DND-41 (cell line): ENCODE measurements at regions not wholly inside any gene's neighbourhood (a gene's known extent, or its start where the extent isn't known, plus 50 kb on each side); places are given as distances from the start of the nearest gene placed in this dataset.
"Not testable (repeated sequence)": the region's sequence is repeated elsewhere in the genome, so short reads cannot be mapped to it uniquely, and the experiment has no call there.

ENCODE experiments used
- ATAC-seq: fragments of 200-7000 bp; cut with Tn5 transposase; 3 replicates; pipeline ENCODE4 v1.9.1; 2021; ENCODE audit warnings: low read depth; ENCODE audit not compliant: insufficient read depth
- DNase-seq: peaks from one replicate; pipeline ENCODE4 v3.0.0-alpha.2; 2020
- H2AFZ ChIP-seq: 2 replicates; pipeline ENCODE4 v1.6.0; 2012; ENCODE audit warnings: low read depth, low read length
- H3K27ac ChIP-seq: 2 replicates; pipeline ENCODE4 v1.5.1; 2012; ENCODE audit warnings: low read length, inconsistent platforms
- H3K27me3 ChIP-seq: fragments of 200-600 bp; sonication (generic); 2 replicates; pipeline ENCODE4 v1.6.0; 2012; ENCODE audit warnings: low read length, mild to moderate bottlenecking, inconsistent platforms; ENCODE audit not compliant: insufficient read depth, poor library complexity
- H3K36me3 ChIP-seq: 2 replicates; pipeline ENCODE4 v1.5.1; 2012; ENCODE audit warnings: low read length, inconsistent platforms; ENCODE audit not compliant: insufficient read depth
- H3K4me1 ChIP-seq: 2 replicates; pipeline ENCODE4 v1.5.1; 2012; ENCODE audit warnings: mild to moderate bottlenecking, low read length; ENCODE audit not compliant: insufficient read depth
- H3K4me2 ChIP-seq: 2 replicates; pipeline ENCODE4 v1.6.0; 2012; ENCODE audit warnings: mild to moderate bottlenecking, moderate library complexity, low read length, inconsistent platforms; ENCODE audit not compliant: insufficient read depth
- H3K4me3 ChIP-seq, 2 experiments: fragments of 200-600 bp in 1 of 2; shearing (Covaris generic) in 1 of 2; 2 replicates each; pipeline ENCODE4 v1.5.1; 2012 to 2016; ENCODE audit warnings: inconsistent platforms in 2 of 2, low read length in 2 of 2, mild to moderate bottlenecking in 2 of 2, low read depth in 1 of 2, moderate library complexity in 1 of 2
- H3K79me2 ChIP-seq: 2 replicates; pipeline ENCODE4 v1.6.0; 2012; ENCODE audit warnings: low read length, inconsistent platforms; ENCODE audit not compliant: insufficient read depth
- H3K9ac ChIP-seq: 2 replicates; pipeline ENCODE4 v1.6.0; 2012; ENCODE audit warnings: low read depth, mild to moderate bottlenecking, inconsistent platforms, low read length, moderate library complexity
- H3K9me3 ChIP-seq: 2 replicates; pipeline ENCODE4 v1.5.1; 2012; ENCODE audit warnings: low read length, moderate library complexity, mild to moderate bottlenecking, inconsistent platforms; ENCODE audit not compliant: insufficient read depth, severe bottlenecking
- H4K20me1 ChIP-seq: 2 replicates; pipeline ENCODE4 v1.6.0; 2012; ENCODE audit warnings: low read length; ENCODE audit not compliant: insufficient read depth
- EZH2 ChIP-seq: IDR thresholded peaks from 3 replicates; pipeline ENCODE4 v1.6.1; 2012; ENCODE audit warnings: borderline replicate concordance, low read depth, mild to moderate bottlenecking, moderate library complexity, low read length, inconsistent platforms; ENCODE audit not compliant: severe bottlenecking
- TF ChIP-seq, protein P1 (sequence below): IDR thresholded peaks from 2 replicates; pipeline ENCODE4 v1.5.1; 2012; ENCODE audit warnings: borderline replicate concordance, low read length, moderate library complexity, mild to moderate bottlenecking; ENCODE audit not compliant: poor library complexity, severe bottlenecking; ENCODE audit errors: extremely low read depth

DNA sequence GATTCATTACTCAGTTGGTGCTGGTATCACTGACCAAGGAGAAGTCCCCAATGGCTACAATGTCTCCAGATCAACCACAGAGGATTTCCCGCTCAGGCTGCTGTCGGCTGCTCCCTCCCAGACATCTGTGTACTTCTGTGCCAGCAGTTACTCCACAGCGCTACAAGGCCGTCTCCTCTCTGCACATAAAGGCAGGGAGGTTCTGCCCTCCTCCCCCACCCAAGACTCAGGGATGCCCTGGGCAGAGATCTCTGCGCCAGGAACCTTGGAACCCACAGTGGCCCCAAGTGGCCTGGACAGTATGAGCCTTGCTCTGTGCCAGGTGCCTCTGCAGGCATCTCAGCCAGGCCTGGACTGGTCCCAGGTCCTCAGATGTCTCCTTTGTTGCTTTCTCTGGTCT lies 193.4 kb upstream of the PRSS58 start:
- no peak overlapping the region for H3K4me2 ChIP-seq
- peak overlapping the region; percentile 65 for H3K27ac ChIP-seq
- peaks cover 55% of the 10 kb centered on the region for H3K4me1 ChIP-seq
- no peak for TF ChIP-seq EZH2
- TF ChIP-seq, protein P1, sequence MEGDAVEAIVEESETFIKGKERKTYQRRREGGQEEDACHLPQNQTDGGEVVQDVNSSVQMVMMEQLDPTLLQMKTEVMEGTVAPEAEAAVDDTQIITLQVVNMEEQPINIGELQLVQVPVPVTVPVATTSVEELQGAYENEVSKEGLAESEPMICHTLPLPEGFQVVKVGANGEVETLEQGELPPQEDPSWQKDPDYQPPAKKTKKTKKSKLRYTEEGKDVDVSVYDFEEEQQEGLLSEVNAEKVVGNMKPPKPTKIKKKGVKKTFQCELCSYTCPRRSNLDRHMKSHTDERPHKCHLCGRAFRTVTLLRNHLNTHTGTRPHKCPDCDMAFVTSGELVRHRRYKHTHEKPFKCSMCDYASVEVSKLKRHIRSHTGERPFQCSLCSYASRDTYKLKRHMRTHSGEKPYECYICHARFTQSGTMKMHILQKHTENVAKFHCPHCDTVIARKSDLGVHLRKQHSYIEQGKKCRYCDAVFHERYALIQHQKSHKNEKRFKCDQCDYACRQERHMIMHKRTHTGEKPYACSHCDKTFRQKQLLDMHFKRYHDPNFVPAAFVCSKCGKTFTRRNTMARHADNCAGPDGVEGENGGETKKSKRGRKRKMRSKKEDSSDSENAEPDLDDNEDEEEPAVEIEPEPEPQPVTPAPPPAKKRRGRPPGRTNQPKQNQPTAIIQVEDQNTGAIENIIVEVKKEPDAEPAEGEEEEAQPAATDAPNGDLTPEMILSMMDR: no peak
- peaks cover 21% of the 10 kb centered on the region for H3K79me2 ChIP-seq
- no peaks in the 10 kb centered on the region for H3K27me3 ChIP-seq
- no peaks in the 10 kb centered on the region; the same call in 1 of the 2 replicates for H3K36me3 ChIP-seq
- DNase-seq (no peak), ATAC-seq (0 out of 3 replicates have a peak, but pooled peaks have one; percentile 6)
- no peak overlapping the region for H3K4me3 ChIP-seq
- H2AFZ ChIP-seq: no peak overlapping the region
- no peaks in the 10 kb centered on the region for H4K20me1 ChIP-seq
- H3K9me3 ChIP-seq: no peaks in the 10 kb centered on the region
- H3K9ac ChIP-seq: no peak overlapping the region

DNA sequence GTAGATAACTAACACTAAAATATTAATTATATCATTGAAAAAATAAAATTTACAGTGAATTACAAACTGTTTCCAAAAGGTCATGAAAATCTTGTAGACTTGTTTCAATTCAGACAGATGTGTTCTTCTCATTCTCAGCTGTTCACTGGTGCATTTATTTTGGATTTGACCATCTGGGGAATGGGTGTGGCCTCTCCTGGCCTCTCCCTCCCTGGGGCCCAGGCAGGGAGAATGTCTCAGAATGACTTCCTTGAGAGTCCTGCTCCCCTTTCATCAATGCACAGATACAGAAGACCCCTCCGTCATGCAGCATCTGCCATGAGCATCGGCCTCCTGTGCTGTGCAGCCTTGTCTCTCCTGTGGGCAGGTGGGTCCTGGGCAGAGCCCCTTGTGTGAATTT lies 192.8 kb upstream of the PRSS58 start:
- no peak for ATAC-seq
- peak overlapping the region; percentile 50; the same call in 1 of the 2 replicates for H3K27ac ChIP-seq

DNA sequence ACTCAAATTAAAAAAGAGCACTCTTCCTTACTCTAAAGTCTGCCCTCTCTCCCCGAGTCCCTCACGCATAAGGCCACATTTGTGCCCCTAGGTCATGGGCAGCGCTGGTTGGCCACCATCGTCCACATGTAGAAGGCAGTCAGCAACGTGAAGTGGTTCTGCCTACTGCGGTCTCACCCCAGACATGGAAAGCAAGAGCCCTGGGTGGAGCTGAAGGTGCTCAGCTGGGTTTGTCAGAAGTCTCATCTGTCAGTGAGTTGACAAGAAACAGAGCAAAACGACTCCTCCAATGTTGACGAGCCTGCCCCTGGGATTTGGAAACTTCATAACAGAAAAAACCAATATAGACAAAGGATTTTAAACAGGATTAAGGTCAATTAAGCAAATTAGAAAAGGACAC lies 192.3 kb upstream of the PRSS58 start:
- H3K27ac ChIP-seq: no peak overlapping the region; the same call in 1 of the 2 replicates
- peaks cover 12% of the 10 kb centered on the region for H3K79me2 ChIP-seq
- no peak overlapping the region for H2AFZ ChIP-seq
- H4K20me1 ChIP-seq: no peaks in the 10 kb centered on the region
- ATAC-seq (no peak), DNase-seq (no peak)
- H3K9ac ChIP-seq: no peak overlapping the region
- H3K4me2 ChIP-seq: no peak overlapping the region
- H3K36me3 ChIP-seq: no peaks in the 10 kb centered on the region
- TF ChIP-seq EZH2: no peak
- TF ChIP-seq, protein P1: no peak
- H3K4me3 ChIP-seq: no peak overlapping the region
- no peaks in the 10 kb centered on the region for H3K9me3 ChIP-seq
- H3K4me1 ChIP-seq: peaks cover 55% of the 10 kb centered on the region
- no peaks in the 10 kb centered on the region for H3K27me3 ChIP-seq

More for the DNA sequence above, 192.8 kb upstream of the PRSS58 start:
- H4K20me1 ChIP-seq: no peaks in the 10 kb centered on the region
- peaks cover 55% of the 10 kb centered on the region for H3K4me1 ChIP-seq
- DNase-seq: no peak
- H3K36me3 ChIP-seq: no peaks in the 10 kb centered on the region; the same call in 1 of the 2 replicates
- peaks cover 16% of the 10 kb centered on the region for H3K79me2 ChIP-seq
- H3K9me3 ChIP-seq: no peaks in the 10 kb centered on the region
- no peaks in the 10 kb centered on the region for H3K27me3 ChIP-seq
- no peak for TF ChIP-seq EZH2
- TF ChIP-seq, protein P1: no peak
- H3K4me2 ChIP-seq: no peak overlapping the region
- H3K4me3 ChIP-seq: no peak overlapping the region
- no peak overlapping the region for H2AFZ ChIP-seq
- H3K9ac ChIP-seq: no peak overlapping the region

DNA sequence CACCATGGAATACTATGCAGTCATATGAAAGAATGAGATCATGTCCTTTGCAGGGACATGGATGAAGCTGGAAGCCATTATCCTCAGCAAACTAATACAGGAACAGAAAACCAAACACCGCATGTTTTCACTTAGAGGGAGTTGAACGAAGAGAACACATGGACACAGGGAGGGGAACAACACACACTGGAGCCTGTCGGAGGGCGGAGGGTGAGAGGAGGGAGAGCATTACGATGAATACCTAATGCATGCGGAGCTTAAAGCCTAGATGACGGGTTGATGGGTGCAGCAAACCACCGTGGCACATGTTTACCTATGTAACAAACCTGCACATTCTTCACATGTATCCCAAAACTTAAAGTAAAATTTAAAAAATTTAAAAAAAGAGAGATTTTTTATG lies 191.0 kb upstream of the PRSS58 start:
- H3K36me3 ChIP-seq, H3K9ac ChIP-seq, H3K27ac ChIP-seq, H4K20me1 ChIP-seq, H2AFZ ChIP-seq, H3K4me2 ChIP-seq, ATAC-seq, H3K27me3 ChIP-seq, H3K4me3 ChIP-seq, DNase-seq, H3K9me3 ChIP-seq, H3K79me2 ChIP-seq: not testable (repeated sequence)
- peaks cover 55% of the 10 kb centered on the region for H3K4me1 ChIP-seq
